HG03064 (cell line): ENCODE measurements at regions not wholly inside any gene's neighbourhood (a gene's known extent, or its start where the extent isn't known, plus 50 kb on each side); places are given as distances from the start of the nearest gene placed in this dataset.
"Not testable (repeated sequence)": the region's sequence is repeated elsewhere in the genome, so short reads cannot be mapped to it uniquely, and the experiment has no call there.

Experiments
- ATAC-seq: cut with Tn5 transposase; IDR thresholded peaks from one replicate; pipeline ENCODE4 v1.9.1; 2021; ENCODE audit warnings: low read depth; ENCODE audit not compliant: unreplicated experiment

DNA sequence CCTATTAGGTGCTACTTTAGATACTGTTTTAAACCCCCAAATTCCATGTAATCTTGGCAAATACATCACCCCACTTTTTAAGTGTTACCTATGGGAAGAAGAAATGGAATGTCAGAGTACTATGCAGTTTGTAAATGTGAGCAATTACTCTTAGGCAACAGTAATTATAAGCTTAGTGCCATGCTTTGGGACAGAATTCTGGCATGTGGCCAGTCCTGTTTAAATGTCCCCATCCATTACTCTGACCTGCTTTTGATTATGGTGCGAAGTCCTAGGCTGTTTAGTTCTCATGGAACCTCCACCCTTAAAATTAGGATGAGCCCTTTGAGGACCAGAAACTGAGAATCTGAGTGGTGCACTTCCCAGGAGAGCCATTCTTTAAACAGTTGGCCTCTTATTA is 321.4 kb upstream of the RGS6 start:
- ATAC-seq = no peak

GRCh38 chr14:71613168-71613567 is 319.1 kb upstream of the RGS6 start:
- ATAC-seq = no peak

DNA sequence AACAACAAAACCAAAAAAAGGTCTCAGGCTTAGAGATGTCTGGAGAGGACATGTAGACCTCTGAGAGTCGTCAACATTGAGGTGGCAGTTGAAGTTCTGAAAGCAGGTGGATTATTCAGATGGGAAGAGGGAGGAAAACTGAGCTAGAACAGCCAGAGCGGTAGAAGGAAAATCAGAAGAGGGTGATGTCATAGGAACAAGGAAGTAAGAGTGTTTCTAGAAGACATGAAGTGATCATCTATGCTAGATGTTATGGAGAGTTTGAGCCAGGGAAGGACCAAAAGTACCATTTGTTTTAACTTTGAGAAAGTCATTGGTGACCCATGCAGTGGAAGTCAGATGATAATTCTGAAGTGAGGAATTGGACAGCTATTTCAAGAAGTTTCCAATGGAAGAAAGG is 316.2 kb upstream of the RGS6 start:
- no peak for ATAC-seq

DNA sequence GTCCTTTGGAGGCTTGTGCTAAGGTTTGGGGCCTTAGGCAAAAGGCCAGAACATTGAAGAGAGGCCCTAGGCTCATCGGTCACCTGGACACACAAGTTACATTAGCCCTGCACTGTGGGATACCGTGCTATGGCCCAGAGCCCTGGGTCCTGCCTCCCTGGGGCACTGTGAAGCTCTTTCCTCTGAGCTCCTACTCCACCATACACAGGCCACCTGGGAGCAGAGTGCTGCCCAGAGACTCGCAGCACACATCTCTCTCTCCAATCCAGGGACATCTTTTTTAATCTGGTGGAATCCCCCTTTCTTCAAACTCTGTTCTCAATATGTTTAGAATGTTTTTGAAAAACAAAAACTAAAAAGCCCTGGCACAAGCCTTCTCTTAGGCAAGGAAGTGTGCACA is 314.2 kb upstream of the RGS6 start:
- ATAC-seq = no peak

- ATAC-seq = no peak
These were observed 313.5 kb upstream of the RGS6 start for GRCh38 chr14:71618716-71619115.

- no peak for ATAC-seq
These were observed 312.8 kb upstream of the RGS6 start for GRCh38 chr14:71619472-71619871.

DNA sequence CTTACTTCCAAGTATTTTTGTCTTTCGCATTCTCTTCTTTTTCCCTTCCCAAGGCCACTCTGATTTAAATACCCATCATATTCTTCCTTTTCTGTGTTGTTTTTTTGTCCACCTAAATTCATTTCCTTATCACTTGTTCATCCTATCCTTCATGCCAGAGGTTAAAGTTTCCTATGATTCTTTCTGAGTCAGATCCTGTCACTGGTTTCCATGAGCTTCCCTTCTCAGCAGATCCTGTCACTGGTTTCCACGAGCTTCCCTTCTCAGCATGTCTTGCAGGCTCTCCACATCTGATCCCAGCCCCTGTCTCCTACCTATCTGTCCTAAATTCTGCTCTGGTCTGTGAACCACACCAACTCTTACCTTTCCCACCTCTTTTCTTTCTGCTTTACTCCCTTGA is 311.8 kb upstream of the RGS6 start:
- ATAC-seq = no peak

DNA sequence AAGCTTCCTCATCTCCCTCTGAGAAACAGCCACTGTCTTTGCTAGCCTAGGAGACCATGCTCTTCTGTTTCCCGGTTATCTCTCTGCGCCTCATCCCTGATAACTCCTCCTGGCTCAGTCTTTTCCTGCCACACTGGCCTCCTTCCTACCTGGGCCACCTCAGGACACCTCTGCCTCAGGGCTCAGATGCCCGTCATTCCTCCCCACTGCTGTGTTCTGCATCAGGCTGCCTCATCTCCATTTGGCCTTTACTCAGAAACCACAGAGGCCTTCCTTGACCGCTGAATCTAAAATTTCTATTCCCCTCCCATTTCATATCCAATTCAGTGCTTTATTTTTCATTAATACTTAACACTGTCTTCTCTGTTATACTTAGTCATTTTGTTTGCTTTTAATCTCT is 311.0 kb upstream of the RGS6 start:
- ATAC-seq = no peak

GRCh38 chr14:71621980-71622605 is 310.1 kb upstream of the RGS6 start:
- ATAC-seq = no peak

GRCh38 chr14:71623939-71624338 is 308.3 kb upstream of the RGS6 start:
- ATAC-seq = no peak

GRCh38 chr14:71625175-71625574 is 307.1 kb upstream of the RGS6 start:
- ATAC-seq = no peak

- no peak for ATAC-seq
These were observed 306.1 kb upstream of the RGS6 start for GRCh38 chr14:71625891-71626701.

DNA sequence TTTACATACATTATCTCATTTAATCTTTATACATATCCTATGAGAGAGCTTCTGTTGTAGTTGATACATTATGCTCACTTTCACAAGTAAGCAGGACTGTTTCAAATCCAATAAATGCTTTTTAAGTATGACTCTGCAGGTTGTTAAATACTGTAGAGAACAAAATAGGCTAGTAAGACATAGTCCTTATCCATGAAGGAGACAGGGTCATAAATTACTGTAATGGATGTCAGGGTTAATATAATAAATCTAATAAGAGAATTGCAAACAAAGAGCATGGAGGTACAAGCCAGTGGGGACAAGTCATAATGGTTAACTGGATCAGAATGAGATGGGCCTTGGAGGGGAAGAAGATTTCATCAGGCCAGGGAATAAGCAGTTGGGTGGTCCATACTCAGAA is 303.8 kb upstream of the RGS6 start:
- no peak for ATAC-seq

- no peak for ATAC-seq
These were observed 303.0 kb upstream of the RGS6 start for GRCh38 chr14:71629250-71629649.

DNA sequence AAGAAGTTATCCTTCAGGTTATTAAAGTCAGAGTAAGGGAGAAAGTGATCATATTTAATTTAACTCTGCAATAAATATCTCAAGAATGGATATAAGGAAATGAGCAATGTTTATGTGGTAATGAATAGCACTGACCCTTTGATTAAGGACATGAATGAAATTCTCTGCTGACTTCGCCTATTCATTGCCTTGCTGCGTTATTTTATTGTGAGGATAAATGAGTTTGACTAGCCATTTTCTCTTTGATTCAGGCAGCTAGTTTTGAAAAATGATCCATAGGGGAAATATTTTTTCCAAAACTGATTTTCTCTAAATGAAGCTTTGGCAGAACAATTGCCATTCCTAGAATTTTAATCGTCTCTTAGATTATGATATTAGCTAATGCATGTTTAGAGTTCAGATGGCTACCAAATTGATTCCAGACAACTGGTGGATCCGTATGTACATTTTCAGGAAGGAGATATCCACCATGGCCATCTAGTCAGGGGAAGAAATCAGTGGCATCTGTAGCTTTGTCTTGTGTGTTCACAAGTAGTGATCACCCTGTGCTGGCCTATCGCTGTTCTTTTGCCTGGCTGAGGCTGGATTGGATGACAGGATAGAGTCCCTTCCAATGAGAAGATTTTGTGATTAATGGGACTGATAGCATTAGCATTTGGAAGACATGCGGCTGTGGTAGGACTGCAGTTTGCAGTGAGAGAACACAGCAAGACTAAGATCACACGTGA is 302.3 kb upstream of the RGS6 start:
- ATAC-seq = no peak

GRCh38 chr14:71631030-71631429 is 301.2 kb upstream of the RGS6 start:
- not testable (repeated sequence) for ATAC-seq

DNA sequence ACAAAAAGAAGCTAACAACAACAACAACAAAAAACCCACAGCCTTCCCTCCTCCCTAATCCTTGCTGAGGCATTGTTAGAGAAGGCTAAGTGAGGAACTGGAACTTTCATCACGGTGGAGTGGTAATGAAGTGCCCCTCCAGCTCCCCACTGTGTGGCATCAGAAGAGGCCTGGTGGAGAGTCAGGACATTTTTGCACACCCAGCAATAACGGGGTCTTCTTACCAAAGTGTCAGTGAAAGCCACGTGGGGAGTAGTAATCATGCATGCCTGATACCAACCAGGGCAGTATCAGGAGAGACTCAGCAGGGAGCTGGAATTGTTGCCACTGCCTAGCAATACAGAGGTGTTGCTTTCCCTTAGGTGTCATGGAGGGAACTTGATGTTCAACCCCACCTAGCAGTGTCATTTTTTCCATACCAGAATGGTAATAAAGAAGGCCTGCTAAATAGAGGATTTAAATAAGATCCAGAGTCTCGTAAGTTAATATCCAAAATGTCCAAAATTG is 299.7 kb upstream of the RGS6 start:
- ATAC-seq = no peak

GRCh38 chr14:71636076-71636475 is 296.2 kb upstream of the RGS6 start:
- ATAC-seq = no peak

GRCh38 chr14:71636820-71637471 is 295.3 kb upstream of the RGS6 start:
- no peak for ATAC-seq

GRCh38 chr14:71638523-71639196 is 293.6 kb upstream of the RGS6 start:
- ATAC-seq = no peak
